ENCODE measurements at regions not wholly inside any gene's neighbourhood (a gene's known extent, or its start where the extent isn't known, plus 50 kb on each side); places are given as distances from the start of the nearest gene placed in this dataset.

DNA sequence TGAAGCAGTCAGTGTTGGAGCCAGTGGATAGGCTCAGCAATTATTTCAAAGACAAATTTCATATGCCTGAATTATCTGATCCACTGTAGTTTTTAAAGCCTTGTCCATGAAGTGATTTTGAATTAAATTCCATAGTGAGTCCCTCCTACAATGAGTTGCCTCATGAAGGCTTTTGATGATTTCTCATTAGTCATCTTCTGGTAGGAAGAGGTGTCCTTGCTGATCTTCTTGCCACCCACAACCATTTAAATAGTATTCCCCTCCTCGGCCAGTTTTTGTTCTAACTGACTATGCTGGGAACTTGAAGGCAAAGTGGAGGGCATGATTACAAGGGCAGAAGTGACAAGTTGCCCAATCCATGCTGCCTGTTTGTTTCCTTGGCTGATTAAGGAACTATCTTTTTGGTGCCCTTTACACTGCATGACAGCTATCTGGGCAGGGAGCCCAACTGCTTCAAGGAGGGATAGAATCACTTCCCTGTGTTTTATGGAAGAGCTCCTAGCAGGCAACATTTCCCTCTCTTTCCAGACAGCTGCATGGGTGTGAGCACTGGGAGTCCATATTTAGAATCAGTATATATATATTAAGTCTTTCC, 617.5 kb downstream of the ZPLD1 start:
- Mint-ChIP-seq H3K4me3 (no peak overlapping the region), H3K9me3 (no peaks in the 10 kb centered on the region), H3K27ac (peak overlapping the region; percentile 12), H3K27me3 (ENCODE audit: low read depth, poor library complexity) (no peaks in the 10 kb centered on the region), H3K4me1 (no peaks in the 10 kb centered on the region), H3K36me3 (ENCODE audit: low read depth) (no peaks in the 10 kb centered on the region)
- TF ChIP-seq, protein P1, sequence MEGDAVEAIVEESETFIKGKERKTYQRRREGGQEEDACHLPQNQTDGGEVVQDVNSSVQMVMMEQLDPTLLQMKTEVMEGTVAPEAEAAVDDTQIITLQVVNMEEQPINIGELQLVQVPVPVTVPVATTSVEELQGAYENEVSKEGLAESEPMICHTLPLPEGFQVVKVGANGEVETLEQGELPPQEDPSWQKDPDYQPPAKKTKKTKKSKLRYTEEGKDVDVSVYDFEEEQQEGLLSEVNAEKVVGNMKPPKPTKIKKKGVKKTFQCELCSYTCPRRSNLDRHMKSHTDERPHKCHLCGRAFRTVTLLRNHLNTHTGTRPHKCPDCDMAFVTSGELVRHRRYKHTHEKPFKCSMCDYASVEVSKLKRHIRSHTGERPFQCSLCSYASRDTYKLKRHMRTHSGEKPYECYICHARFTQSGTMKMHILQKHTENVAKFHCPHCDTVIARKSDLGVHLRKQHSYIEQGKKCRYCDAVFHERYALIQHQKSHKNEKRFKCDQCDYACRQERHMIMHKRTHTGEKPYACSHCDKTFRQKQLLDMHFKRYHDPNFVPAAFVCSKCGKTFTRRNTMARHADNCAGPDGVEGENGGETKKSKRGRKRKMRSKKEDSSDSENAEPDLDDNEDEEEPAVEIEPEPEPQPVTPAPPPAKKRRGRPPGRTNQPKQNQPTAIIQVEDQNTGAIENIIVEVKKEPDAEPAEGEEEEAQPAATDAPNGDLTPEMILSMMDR (IDR thresholded peaks at IDR 0.05): no peak
- no peak for DNase-seq

DNA sequence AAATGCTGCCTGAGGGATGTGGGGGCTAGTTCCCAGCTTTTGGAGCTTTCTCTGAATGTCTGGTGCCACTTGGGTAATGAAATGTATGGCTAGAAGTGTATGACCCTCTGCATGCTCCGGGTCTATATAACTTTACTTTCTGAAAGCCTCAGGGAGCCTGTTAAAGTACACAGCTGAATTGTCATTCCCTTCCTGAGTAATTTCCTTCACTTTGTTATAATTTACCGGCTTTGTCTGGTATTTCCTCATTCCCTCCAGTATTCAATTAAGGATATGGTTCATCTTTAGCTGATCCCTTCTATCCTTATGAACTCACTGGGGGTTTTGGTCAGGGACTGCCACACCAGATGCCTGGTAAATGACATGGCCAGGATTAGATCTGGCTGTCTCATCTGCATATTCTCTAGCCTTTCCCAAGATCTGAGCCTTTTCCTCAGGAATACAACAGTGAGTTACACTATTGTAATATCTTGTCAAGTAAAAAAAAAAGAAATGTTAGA, 620.3 kb downstream of the ZPLD1 start:
- TF ChIP-seq, protein P1 (IDR thresholded peaks at IDR 0.05): no peak
- no peak for DNase-seq
- Mint-ChIP-seq H3K4me3 (no peak overlapping the region), H3K27ac (no peak overlapping the region), H3K36me3 (ENCODE audit: low read depth) (no peaks in the 10 kb centered on the region), H3K27me3 (ENCODE audit: low read depth, poor library complexity) (no peaks in the 10 kb centered on the region), H3K4me1 (no peaks in the 10 kb centered on the region), H3K9me3 (no peaks in the 10 kb centered on the region)

DNA sequence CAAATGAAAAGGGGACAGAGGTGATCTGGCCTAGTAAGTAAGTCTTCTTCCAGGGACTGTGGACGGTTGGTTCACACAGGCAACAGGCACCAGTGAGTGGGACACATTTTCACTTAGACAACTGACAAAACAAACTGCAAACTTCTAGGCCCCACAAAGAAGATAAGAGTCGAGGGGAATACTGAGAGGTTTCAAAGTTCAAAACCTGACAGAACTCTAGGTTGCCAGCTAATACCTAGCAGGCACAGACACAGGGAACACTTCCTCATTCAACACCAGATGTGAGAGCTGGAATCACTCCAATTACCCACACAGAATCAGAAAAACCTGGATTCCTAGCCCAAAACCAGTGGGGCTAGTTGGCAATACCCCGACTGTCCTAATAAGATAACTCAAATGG, 621.7 kb downstream of the ZPLD1 start:
- no peak overlapping the region for H3K4me3 Mint-ChIP-seq
- no peaks in the 10 kb centered on the region for H3K36me3 Mint-ChIP-seq (ENCODE audit: low read depth)
- no peaks in the 10 kb centered on the region for H3K4me1 Mint-ChIP-seq
- TF ChIP-seq, protein P1 (IDR thresholded peaks at IDR 0.05): no peak
- no peaks in the 10 kb centered on the region for H3K9me3 Mint-ChIP-seq
- peak overlapping the region; percentile 12 for H3K27ac Mint-ChIP-seq
- H3K27me3 Mint-ChIP-seq (ENCODE audit: low read depth, poor library complexity): no peaks in the 10 kb centered on the region
- no peak for DNase-seq

DNA sequence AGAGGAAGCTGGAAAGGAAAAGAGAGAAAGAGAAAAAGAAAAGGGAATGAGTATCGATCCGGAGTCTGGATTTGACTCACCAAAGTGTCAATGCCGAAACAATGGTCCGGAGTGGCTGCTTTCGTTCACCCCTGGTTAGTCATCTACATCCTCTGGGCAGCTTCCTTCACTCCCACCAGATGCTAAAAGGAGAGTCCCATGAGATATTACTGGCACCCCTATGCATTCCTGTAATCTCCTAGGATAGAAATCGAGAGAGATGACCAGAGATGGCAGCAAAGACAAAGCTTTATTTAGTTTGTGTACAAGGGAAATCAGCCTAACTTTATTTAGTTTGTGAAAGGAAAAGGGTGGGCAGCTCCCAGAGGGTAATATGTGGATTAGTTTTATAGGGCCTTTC, 622.2 kb downstream of the ZPLD1 start:
- TF ChIP-seq, protein P1 (IDR thresholded peaks at IDR 0.05): no peak

DNA sequence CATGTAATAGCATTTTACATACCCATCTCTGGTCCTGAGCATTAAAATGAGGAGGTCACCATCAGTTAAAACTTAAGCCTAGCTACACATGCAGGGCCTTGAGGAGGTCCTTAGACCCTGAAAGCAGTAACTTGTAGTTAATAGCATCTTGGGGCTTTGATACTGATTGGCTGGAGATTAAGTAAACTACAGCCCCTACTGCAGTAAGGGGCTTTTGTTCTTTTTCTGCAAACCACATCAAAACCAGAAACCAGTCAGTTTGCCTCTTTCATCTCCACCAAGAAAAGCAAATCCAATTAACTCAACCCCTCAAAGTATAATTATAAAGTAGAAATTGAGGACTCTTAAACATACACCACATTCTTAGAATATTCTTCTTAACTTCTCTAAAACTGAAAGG, 622.7 kb downstream of the ZPLD1 start:
- Mint-ChIP-seq H3K9me3 (no peaks in the 10 kb centered on the region), H3K27ac (no peak overlapping the region)

More for the DNA sequence above, 622.2 kb downstream of the ZPLD1 start:
- no peaks in the 10 kb centered on the region for H3K9me3 Mint-ChIP-seq
- H3K4me1 Mint-ChIP-seq: no peaks in the 10 kb centered on the region
- H3K27ac Mint-ChIP-seq: peak overlapping the region; percentile 12
- H3K27me3 Mint-ChIP-seq (ENCODE audit: low read depth, poor library complexity): no peaks in the 10 kb centered on the region
- no peak overlapping the region for H3K4me3 Mint-ChIP-seq
- no peak for DNase-seq
- H3K36me3 Mint-ChIP-seq (ENCODE audit: low read depth): no peaks in the 10 kb centered on the region

More for the DNA sequence above, 622.7 kb downstream of the ZPLD1 start:
- no peak for DNase-seq
- Mint-ChIP-seq H3K27me3 (ENCODE audit: low read depth, poor library complexity) (no peaks in the 10 kb centered on the region), H3K36me3 (ENCODE audit: low read depth) (no peaks in the 10 kb centered on the region), H3K4me1 (no peaks in the 10 kb centered on the region), H3K4me3 (no peak overlapping the region)
- TF ChIP-seq, protein P1 (IDR thresholded peaks at IDR 0.05): no peak
